H1 (cell line): ENCODE measurements at regions not wholly inside any gene's neighbourhood (a gene's known extent, or its start where the extent isn't known, plus 50 kb on each side); places are given as distances from the start of the nearest gene placed in this dataset.

Source experiments
- ATF2 ChIP-seq: IDR thresholded peaks from 2 replicates; pipeline ENCODE4 v1.6.1; 2012; ENCODE audit warnings: low read length, inconsistent platforms
- GABPA ChIP-seq: IDR thresholded peaks from 2 replicates; pipeline ENCODE4 v1.6.1; 2011; ENCODE audit warnings: mild to moderate bottlenecking, low read length, moderate library complexity, borderline replicate concordance; ENCODE audit not compliant: insufficient read depth
- KDM5A ChIP-seq: fragments of 200-600 bp; IDR thresholded peaks from 2 replicates; pipeline ENCODE4 v1.7.1; 2012; ENCODE audit warnings: mild to moderate bottlenecking, low read length, inconsistent platforms, mixed read lengths
- NANOG ChIP-seq: IDR thresholded peaks from 2 replicates; pipeline ENCODE4 v1.6.1; 2011; ENCODE audit warnings: low read length, low read depth, mild to moderate bottlenecking, inconsistent platforms; ENCODE audit not compliant: insufficient read depth, poor library complexity, severe bottlenecking
- NRF1 ChIP-seq: IDR thresholded peaks from 2 replicates; pipeline ENCODE4 v1.6.1; 2011; ENCODE audit warnings: mild to moderate bottlenecking, low read depth, low read length, improper control_type of control experiment
- PHF8 ChIP-seq: fragments of 200-600 bp; sonication (generic); conservative IDR thresholded peaks from 2 replicates; pipeline ENCODE4 v1.7.1; 2012; ENCODE audit warnings: low read depth, mild to moderate bottlenecking, inconsistent platforms, low read length, moderate library complexity
- SIX5 ChIP-seq: IDR thresholded peaks from 2 replicates; pipeline ENCODE4 v1.6.1; 2011; ENCODE audit warnings: mild to moderate bottlenecking, low read depth, low read length
- SP4 ChIP-seq: IDR thresholded peaks from 2 replicates; pipeline ENCODE4 v1.6.1; 2012; ENCODE audit warnings: low read length, inconsistent platforms
- SRF ChIP-seq: IDR thresholded peaks from 2 replicates; pipeline ENCODE4 v1.6.1; 2011; ENCODE audit warnings: mild to moderate bottlenecking, low read depth, low read length, moderate library complexity
- SUZ12 ChIP-seq: fragments of 200-600 bp; sonication (generic); IDR thresholded peaks from 2 replicates; pipeline ENCODE4 v1.6.1; 2012; ENCODE audit warnings: mild to moderate bottlenecking, inconsistent platforms, low read length, moderate library complexity, mixed read lengths
- TBP ChIP-seq: IDR thresholded peaks from 2 replicates; pipeline ENCODE4 v1.6.1; 2011; ENCODE audit warnings: low read depth, low read length, improper control_type of control experiment

- no peak for TF ChIP-seq TBP
- TF ChIP-seq SIX5 = no peak
- TF ChIP-seq GABPA = no peak
- no peak for TF ChIP-seq ATF2
- TF ChIP-seq SP4 = no peak
- no peak for TF ChIP-seq PHF8
- TF ChIP-seq NANOG = no peak
- TF ChIP-seq KDM5A = no peak
- no peak for TF ChIP-seq SRF
- no peak for TF ChIP-seq NRF1
- TF ChIP-seq SUZ12 = no peak
Observed at GRCh38 chr4:20311856-20312255, 60.2 kb downstream of the SLIT2 start (continued).
